AG08396 (cell line): ENCODE measurements at regions not wholly inside any gene's neighbourhood (a gene's known extent, or its start where the extent isn't known, plus 50 kb on each side); places are given as distances from the start of the nearest gene placed in this dataset.
"Not testable (repeated sequence)": the region's sequence is repeated elsewhere in the genome, so short reads cannot be mapped to it uniquely, and the experiment has no call there.

Source experiments
- DNase-seq: peaks from one replicate; pipeline ENCODE4 v3.0.0; 2012; ENCODE audit warnings: low spot score, mixed read lengths

GRCh38 chr4:137739391-137739790 is 207.1 kb upstream of the PCDH18 start:
- no peak for DNase-seq

- DNase-seq, result no peak
Measured at GRCh38 chr4:137738375-137738990, 206.2 kb upstream of the PCDH18 start.

GRCh38 chr4:137735561-137736104 is 203.3 kb upstream of the PCDH18 start:
- DNase-seq, result no peak

GRCh38 chr4:137733174-137734141 is 201.2 kb upstream of the PCDH18 start:
- DNase-seq, result not testable (repeated sequence)

GRCh38 chr4:137722910-137723309 is 190.6 kb upstream of the PCDH18 start:
- DNase-seq, result no peak

GRCh38 chr4:137711502-137711901 is 179.2 kb upstream of the PCDH18 start:
- DNase-seq, result no peak

GRCh38 chr4:137707626-137708025 is 175.3 kb upstream of the PCDH18 start:
- no peak for DNase-seq

GRCh38 chr4:137707102-137707620 is 174.9 kb upstream of the PCDH18 start:
- no peak for DNase-seq

- peak; percentile 55 for DNase-seq
Measured at GRCh38 chr4:137705171-137705783, 173.0 kb upstream of the PCDH18 start.

GRCh38 chr4:137703195-137703594 is 170.9 kb upstream of the PCDH18 start:
- no peak for DNase-seq

- no peak for DNase-seq
Measured at GRCh38 chr4:137702512-137702911, 170.2 kb upstream of the PCDH18 start.

- DNase-seq, result no peak
Measured at GRCh38 chr4:137701401-137701800, 169.1 kb upstream of the PCDH18 start.

- DNase-seq, result no peak
Measured at GRCh38 chr4:137700751-137701150, 168.5 kb upstream of the PCDH18 start.

- no peak for DNase-seq
Measured at GRCh38 chr4:137700072-137700471, 167.8 kb upstream of the PCDH18 start.

GRCh38 chr4:137694138-137694537 is 161.8 kb upstream of the PCDH18 start:
- no peak for DNase-seq

- no peak for DNase-seq
Measured at GRCh38 chr4:137693641-137694040, 161.3 kb upstream of the PCDH18 start.

- no peak for DNase-seq
Measured at GRCh38 chr4:137692205-137692604, 159.9 kb upstream of the PCDH18 start.

- no peak for DNase-seq
Measured at GRCh38 chr4:137688651-137689050, 156.4 kb upstream of the PCDH18 start.

GRCh38 chr4:137685357-137685756 is 153.1 kb upstream of the PCDH18 start:
- DNase-seq, result no peak

- no peak for DNase-seq
Measured at GRCh38 chr4:137681081-137681480, 148.8 kb upstream of the PCDH18 start.

GRCh38 chr4:137678796-137679195 is 146.5 kb upstream of the PCDH18 start:
- DNase-seq, result no peak

GRCh38 chr4:137677863-137678262 is 145.6 kb upstream of the PCDH18 start:
- no peak for DNase-seq
